Stimulated activated naive CD8-positive, alpha-beta T cell treated with anti-CD3 and anti-CD28 coated beads, Interleukin-15, Interleukin-2, amounts not matched to agents 100 U/mL and 50 U/mL, for 24 hours (primary cell): ENCODE measurements at regions not wholly inside any gene's neighbourhood (a gene's known extent, or its start where the extent isn't known, plus 50 kb on each side); places are given as distances from the start of the nearest gene placed in this dataset.

Experiments used
- ATAC-seq: fragments of 150-1000 bp; cut with Tn5 transposase; one replicate; pipeline ENCODE4 v1.10.0; 2021
- DNase-seq: peaks from one replicate; pipeline ENCODE4 v3.0.0; 2021

DNA sequence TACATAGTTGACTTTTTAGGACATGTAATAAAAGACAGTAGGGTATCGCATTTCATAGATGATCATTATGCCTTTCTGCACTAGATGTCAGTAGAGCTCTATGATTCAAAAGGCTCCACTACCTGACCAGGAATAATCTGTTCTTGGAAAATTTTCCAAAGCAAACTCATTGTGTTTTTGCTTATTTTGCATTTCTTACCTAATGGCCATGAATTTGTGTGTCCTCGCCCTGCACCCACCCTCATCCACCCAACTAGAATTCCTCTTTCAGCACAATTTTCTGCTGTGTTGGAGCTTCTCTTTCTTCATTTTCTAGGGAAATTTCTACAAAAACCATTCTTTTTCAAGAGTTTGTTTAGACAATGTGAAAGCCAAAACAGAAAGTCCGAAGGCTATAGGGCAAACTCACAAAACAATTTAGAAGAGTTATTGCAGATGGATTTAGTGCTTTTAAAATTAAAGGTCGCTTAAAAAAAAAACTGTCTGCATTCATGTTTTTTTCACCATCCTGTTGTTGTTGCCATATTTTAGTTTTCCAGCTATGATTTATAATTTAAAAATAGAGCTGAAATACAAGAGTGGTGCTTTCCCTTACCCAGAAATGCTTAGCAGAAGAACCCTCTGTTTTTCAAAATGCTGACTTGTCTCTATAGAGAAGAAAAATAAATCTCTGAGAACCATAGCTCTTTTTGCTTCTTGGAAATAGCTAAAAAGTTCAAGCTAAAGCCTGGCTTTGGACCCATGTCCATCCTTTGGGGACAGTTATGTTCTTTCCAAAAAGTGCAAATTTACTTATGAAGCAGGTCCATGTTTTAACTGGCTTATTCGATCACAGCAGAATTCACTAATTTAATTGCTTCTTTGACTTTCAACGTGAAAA, 183.7 kb downstream of the SPATA18 start:
- DNase-seq: no peak
- ATAC-seq: no peak

DNA sequence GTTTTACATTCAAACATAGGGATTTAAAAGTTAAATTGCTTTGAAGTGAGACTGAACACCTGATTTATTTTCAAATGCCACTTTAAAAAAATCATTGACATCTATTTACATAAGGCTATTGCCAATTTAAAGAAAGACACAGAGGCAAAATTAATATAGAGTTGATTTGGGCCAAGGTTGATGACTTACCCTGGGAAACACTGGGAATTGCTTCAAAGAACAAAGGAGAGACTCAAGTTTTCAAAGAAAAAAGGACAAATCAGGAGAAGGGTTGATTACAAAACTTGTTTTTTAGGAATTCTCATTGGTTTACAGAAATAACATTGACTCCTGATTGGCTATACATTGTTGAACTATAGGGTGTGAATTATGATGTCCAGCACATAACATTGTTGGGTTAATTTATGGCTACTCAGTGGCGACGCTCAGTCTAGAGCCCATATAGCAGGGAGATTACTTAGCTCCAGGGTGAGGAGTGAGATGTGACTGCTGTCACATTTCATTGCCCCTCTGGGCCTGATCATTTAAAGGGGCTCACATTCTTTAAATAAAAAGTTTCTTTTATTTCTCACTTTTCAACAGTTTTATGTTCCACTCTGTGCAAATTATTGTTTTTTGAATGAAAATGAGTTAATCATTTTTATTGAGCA, 184.6 kb downstream of the SPATA18 start:
- DNase-seq: no peak
- no peak for ATAC-seq

DNA sequence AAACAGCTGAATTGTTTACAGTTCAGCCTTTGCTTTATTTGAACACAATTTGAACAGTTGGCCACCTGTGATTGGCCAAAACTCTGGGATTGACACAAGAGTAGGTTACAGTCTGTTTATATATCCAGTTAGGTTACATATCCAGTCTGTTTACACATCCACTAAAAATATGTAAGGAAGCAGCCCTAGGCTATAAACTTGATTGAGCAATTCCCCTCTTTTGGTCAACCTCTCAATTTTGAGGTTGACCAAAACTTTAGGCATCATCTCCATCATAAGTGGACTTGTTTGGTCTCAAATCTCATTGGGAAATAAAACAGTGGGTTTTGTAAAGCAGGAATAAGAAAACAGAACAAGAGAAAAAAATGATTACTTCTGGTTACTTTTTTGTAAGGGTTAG, 190.8 kb downstream of the SPATA18 start:
- DNase-seq: no peak
- no peak for ATAC-seq

DNA sequence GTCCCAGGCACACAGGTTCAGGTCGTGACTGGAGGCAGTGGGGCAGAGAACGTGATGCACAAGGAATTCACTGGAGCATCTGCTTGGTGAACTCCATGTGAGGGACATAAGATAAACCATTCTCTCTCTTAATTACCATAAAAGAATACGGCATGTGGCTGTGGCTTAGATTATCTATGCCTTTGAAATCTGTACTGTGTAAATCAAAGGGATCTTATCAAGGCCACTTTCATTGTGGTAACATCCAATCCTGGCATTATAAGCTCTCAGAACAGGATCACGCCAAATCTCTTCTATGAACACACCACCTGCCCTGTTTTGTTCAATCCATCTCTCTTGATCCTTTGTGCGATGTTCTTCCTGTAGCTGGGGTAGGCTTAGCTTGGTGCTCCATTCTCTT, 192.3 kb downstream of the SPATA18 start:
- no peak for ATAC-seq

DNA sequence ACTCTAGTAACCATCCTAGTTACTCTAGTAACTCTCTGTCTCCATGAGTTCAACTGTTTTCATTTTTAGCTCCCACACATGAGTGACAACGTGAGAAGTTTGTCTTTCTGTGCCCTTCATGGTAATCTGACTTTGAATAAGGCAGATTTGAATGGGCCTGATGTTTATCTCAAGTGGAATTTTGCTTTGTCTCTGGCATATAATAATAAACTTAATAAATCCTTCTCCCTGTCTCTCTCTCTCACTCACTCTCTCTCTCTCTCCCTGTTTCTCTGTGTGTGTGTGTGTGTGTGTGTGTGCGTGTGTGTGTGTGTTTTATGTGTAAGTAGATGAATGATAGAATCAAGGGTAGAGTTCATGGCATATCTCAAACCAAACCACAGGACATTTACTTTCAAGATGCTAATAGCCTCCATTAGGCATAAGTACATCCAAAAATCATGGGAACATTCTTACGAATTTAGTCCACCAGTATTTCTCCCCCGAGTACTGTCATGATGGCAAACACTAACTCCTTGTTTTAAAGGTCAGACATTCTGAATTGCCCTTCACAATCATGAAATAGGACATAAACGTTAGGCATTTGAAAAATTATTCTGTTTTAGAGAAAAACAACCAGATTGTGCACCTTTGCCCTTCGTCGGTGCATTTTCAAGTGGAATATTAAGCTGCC, 193.1 kb downstream of the SPATA18 start:
- DNase-seq (no peak), ATAC-seq (no peak)

More for the DNA sequence above, 192.3 kb downstream of the SPATA18 start:
- DNase-seq: no peak

DNA sequence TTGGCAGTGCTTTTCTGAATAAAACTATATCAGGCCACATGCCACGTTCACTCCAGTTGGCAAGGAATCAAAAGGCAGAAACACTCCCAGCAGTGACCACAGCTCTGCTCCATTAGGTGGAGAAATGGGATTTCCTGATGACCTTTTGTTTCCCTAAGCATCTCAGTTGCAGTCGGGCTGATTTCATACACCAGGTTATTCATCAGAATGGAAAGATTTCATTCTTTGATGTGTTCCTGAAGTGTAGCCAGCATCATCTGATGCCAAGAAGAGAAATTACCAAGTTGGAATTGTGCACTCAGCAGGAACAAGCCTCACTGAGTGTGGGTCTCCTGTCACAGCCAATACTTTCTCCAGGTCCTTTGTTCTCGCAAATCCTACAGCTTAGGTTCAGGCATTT, 193.7 kb downstream of the SPATA18 start:
- ATAC-seq (no peak), DNase-seq (no peak)

DNA sequence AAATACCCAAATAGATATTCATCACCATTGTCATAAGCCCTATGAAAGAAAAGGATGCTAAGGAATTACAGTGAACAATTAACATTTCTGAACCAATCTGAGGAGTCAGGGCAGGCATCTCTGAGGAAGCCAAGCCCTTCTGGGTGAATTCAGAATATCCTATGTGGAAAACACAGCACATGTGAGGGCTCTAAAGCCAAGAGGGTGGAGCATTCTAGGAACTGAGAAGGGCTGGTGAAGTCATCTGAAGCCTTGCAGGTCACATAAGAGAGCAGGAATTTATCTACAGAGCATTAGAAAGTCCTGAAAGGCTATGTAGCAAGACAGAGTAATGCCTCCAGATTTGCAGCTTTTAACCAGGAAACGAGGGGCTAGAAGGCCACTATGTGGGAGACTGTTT, 195.7 kb downstream of the SPATA18 start:
- ATAC-seq (no peak), DNase-seq (no peak)

DNA sequence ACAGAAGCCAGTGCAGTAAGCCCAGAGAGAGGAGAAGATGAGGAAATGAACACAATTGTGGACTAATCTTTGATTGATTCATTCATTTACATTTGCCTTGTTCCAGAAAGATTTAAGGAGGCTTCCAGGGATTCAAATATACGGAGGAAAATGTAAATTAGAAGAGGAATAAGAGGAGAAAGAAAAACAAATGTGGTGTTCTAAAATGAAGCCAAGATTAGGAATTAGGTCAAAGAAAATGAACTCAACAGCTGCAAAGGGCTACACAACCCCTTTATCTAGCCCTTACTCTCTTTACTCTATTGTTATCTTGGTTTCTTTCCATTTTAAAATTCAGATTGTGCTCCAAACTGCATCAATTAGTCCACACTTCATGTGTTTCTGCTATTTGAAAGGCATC, 196.8 kb downstream of the SPATA18 start:
- ATAC-seq: no peak
- DNase-seq: no peak

DNA sequence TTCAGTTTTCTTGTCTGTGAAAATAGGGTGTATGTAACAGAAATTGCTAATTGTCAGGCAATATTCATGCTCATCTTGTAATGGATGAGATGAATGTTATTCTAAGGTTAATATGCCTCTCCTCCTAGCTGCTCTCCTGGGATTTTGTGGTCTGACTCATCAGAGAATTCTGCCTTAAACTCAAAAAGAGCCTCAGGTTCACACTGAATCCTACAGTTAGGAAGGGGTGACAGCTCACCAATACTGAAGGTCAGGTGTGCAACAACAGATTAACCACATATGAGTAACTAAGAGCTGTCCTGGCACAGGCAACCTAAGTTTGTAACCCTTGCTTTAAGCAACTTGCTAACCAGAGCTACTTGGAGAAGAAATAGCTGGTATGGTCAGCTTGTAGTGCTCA, 197.7 kb downstream of the SPATA18 start:
- ATAC-seq (no peak), DNase-seq (no peak)

DNA sequence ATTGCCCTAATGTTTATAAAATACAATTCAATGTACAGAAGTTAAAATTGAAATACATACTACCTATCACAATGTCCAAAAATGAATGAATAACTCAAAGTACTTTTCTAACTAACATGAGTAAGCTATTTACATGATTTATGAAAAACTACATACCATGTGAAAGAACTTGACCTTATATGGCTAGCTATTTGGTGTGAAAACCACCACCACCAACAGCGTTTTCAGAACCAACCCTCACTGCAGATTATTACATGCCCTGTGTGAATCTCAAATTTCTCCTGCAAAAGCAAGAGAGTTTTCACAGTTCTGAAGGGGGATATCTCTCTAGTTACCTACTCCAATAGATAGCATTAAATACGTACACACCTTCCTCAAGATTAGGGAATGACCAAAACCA, 198.5 kb downstream of the SPATA18 start:
- no peak for ATAC-seq

DNA sequence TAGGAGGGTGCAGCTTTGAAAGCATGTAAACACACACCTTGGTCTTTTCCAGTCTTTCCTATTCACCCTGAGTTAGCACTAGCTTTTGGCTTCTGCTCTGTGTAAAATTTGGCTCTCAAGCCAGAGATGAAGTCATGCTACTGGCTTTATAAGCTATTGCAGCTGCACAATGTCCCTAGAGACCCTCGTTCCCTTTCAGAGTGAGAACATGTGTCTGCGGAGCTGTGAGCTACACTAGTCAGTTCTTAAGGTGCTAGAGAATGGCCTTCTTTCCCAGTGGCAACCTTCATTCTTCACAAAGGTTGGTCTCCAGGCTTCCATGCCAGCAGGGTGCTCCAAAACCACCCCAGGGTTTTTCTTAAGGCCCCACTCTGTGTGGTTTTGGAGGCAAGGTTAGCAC, 199.1 kb downstream of the SPATA18 start:
- DNase-seq: no peak
- ATAC-seq: no peak

More for the DNA sequence above, 198.5 kb downstream of the SPATA18 start:
- DNase-seq: no peak

DNA sequence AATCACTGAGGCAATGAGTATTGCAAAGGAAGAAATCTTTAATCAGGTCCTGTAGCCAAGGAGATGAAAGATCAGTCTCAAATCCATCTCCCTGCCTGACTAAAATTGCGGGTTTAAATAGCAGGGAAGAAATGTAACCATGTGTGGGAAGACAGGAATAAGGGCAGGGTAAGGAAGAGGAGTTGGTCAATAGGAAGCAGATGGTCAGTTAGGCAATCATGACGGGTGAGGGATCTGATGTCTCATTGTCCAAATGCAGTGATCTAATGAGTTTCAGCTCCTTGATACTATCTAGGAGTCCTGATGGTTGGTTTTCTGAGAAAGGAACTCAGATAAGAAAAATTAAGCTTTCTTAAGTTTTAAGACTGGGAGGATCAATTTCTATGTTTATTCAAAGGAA, 200.8 kb downstream of the SPATA18 start:
- no peak for ATAC-seq
- no peak for DNase-seq

DNA sequence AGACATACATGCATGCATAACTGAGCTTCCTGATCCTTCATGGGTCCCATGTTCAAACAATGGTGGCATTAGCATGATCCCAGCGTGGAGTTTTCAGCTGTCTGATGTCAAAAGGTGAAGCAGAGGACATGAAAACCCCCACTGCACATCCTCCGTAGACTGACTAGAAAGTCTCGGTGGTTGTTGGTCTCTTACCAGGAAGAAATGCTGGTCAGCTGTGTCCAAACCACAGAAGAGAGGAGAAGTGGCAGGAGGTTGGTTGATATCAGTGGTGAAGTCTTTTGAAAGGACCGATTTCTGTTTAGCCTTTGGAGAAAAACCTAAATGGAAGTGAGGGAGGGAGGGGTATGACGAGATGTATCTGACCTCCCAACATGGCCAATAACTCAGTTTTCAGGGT, 201.9 kb downstream of the SPATA18 start:
- no peak for ATAC-seq

DNA sequence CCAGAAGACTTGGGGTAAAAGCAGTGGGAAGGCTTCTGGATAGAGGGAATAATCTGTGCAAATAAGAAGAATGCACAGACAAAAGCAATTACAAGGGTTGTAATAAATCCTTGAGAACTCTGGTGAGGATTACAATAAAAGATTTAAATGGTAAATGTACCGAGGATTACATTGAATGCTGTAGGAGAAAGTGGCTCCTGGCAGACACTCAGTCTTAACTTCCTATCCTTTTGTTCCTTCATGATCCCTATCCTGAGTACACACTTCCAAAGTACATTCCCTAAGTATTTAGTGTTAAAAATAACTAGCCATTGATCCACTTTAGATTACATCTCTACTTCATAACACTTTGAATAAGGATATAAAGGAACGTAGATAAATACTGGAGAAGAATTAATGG, 205.4 kb downstream of the SPATA18 start:
- no peak for DNase-seq
- ATAC-seq: no peak

More for the DNA sequence above, 201.9 kb downstream of the SPATA18 start:
- DNase-seq: no peak

DNA sequence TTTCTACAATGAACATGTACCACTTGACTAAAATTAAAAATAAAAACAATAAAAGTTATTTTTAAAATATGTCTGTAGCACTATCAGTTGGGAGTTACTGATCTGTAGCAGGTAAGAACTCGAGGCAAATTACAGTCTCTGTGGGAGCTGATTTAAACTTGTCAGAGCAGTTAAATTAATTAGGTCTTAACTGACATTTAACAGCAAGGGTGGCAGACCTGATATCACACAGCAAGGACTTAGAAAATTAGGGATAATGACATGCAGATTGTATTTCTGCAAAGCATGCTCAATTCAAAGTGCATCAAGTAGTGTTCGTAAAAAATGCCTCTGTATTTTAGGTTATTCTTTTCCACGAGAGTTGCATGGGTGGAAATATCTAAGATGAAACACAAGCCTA, 208.9 kb downstream of the SPATA18 start:
- DNase-seq (no peak), ATAC-seq (no peak)

DNA sequence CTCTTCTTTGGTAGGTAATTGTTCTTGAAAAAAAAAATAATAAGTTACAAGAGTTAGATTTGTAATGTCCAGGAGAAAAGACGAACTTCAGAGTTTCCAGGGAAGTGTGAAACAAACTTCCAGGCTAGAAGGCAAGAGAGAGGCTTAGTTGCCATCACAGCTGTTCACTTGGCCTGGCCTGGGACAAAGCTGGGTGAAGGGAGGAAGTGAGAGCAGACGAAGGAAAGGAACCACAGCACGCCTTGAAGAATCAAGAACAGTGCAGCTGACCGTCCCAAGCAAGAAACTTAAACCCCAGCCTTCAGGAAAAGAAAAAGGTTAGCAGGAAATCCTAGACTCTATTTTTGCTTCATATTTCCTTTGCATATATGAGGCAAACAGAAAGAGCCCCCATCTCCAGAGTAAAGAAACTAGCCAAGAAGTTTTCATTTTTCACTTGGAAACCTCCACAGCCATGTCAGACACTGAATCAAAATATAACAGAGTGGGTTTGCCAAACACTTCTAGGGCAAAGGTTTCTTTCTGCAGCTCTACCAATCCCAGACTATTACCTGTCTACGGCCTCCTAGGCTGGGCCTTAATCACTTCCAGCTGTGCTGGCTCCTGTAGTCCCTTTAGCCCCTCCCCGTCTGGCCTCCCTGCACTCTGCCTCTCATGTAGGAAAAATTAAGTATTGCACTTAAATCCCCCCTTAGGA, 209.6 kb downstream of the SPATA18 start:
- no peak for DNase-seq
- no peak for ATAC-seq

DNA sequence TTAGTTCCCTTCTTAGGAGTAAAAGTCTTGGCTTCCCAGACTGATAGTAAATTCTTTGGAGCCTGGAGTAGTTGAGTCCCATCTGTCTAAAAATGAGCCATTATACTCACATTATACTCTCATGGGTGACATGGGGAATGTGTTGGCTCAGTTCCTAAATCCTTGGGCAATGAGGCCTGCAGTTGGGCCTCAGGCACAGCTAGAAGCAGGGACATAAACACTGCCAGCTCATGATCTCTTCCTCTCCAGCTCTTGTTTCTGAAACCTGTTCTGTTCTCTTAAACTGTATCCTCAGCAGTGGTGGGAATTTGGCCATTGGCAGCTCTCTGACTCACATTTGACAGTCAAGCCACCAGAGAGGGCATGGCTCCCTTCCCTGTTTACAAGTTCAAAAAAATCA, 212.5 kb downstream of the SPATA18 start:
- DNase-seq (no peak), ATAC-seq (no peak)

DNA sequence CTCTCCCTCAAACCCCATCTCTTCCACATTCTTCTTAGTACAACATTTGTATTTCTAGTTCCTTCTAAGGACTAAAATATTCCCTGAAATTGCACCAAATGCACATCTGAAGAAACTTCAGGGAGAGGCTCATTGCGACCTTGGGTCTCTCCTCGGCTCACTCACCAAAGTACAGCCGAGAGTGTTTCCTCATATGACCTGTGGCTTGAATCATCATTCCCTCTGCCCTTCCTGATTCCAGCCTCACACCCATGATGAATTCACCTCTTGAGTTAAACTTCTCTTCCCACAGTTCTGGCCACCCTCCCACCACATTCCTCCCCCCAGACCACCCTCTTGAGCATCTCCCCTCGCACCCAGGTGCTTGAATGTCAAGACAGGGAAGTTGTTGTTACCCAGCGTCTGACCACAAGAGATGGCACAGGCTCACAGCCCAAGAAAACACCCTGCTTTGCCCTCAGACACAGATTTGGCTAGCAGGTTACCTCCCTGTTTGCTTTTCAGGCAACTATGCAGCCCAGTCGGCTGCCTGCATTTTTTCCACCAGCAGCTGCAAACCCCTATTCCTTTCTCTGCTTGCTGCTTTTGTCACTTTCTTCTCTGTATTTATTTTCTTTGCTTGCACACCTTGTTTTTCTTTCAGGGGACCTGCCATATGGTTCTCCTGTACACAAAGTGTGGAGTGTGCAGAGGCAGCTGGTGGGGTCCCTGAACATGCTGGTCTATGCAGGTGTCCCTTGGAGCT, 214.8 kb downstream of the SPATA18 start:
- DNase-seq (no peak), ATAC-seq (no peak)

DNA sequence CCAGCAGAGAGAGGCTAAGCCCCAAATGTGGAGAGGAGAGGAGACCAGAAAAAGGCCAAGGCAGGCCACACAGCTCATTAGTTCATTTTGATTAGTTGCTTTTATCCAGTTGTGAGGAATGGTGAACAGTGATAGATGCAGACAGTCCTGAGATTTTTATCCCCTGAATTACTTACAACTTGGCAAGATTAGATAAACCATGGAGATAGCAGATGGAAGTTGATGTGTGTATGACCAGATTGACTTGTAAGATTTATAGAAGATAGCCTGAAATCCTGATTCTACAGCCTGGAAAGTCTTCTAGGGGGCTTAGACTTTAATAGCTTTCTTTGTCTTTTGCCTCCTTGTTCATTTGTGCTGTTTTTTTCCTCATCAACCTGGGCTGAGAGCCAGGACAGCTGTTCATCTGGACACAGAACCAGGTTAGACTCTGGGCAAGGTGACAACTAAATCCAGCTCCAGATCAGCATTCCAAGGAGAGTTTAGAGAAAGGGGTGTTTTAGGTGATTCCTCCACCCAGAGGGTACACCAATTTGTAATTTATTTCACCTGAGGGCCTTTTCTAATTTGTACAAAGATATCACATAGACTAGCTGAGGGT, 215.5 kb downstream of the SPATA18 start:
- no peak for DNase-seq
- no peak for ATAC-seq

DNA sequence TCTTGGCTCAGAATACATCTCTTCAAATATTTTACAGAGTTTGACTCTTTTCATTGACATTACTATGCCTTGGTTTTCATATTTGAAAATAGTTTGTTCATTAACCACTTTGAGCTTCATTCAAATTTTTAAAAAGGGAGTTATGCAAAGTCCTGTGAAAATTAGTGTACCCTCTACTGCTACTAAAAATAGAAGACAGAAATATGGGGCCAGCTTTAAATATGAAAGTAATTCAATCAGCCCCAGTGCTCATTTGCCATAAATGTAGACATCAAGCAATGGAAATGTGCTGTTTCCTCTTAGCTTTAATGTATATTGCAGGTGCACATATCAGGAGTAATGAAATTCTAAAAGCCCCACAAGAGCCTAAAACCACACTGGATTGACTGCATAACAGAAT, 218.7 kb downstream of the SPATA18 start:
- DNase-seq (no peak), ATAC-seq (no peak)

DNA sequence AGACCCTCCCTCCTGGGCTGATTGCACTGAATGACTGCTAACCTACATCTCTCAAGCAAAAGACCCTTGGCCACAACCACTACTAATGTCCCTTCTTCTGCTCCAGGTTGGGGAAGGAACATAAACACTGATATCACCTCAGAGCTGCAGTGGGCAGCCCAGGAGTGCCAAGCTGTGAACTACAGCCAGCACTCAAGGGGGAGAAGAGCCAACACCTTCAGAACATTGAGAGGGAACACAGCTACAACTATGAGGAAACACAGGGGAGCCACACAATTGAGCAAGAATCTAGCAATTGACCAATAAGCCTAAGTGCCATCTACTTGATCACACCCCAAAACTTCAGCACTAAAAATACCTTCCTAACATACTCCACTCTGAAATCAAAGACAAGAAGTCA, 222.8 kb downstream of the SPATA18 start:
- ATAC-seq: no peak
- no peak for DNase-seq
